ENCODE measurements at regions not wholly inside any gene's neighbourhood (a gene's known extent, or its start where the extent isn't known, plus 50 kb on each side); places are given as distances from the start of the nearest gene placed in this dataset.

DNA sequence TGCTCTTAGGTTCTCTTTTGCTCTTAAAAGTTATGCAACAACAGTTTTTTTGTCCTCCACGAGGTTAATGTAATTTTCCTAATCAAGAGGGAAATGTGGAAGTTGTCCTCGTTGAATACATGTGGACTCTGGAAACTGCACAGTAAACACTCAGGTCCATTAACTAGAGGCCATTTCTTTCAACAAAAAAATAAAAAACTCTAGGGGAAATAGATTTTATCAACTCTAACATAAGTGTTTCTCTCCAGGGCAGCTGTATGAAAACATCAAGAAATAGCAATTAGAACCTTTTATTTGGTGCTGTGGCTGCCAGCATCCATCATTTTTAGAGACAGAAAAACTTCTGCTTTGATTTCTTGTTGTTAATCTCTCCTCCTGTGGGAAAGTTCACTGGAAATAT, 288.6 kb downstream of the ICE1 start:
- no peak for DNase-seq

DNA sequence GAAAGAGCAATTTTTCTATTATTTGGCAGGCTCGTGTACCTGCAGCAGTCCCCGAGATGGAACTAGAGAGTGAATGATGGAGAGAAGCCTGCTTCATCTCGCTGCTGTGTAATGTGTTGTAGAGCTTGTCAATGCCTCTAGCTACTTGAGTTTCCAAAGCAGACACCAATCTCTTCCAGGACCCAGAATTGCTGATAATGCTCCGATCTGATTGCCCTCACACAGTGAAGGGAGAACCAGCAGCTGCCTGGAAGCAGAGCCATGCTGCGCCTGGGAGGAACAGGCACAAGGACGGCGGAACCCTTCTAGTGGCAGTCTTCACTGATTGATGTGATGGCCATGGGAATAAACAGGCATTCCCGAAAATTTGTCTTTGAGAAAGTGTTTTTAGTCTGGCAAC, 288.0 kb downstream of the ICE1 start:
- DNase-seq, result no peak

DNA sequence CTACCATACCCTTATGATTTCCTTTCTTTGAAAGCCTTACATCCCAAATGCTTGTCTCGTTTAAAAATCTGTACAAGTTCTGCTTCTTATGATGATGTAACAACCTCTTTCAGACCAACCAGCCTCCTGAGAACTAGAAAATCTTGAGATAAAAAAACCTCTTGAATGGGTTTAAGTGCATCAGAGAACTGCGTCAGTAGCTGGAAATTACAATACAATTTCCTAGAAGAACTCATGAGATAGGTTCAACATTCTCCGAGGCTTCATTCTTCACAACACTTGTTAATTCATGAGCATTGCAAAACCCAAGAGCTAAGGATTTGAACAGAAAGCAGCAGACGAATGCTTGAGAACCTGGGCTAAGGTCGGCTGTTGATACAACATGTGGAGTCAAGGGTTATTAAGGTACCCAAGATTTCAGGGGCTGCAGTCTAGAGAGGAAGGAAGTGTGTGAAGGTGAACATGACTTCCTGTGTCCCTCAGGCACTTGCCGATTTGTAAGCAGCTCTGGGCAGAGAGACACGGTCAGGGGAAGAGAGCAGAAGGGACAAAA, 286.0 kb downstream of the ICE1 start:
- no peak for DNase-seq

DNA sequence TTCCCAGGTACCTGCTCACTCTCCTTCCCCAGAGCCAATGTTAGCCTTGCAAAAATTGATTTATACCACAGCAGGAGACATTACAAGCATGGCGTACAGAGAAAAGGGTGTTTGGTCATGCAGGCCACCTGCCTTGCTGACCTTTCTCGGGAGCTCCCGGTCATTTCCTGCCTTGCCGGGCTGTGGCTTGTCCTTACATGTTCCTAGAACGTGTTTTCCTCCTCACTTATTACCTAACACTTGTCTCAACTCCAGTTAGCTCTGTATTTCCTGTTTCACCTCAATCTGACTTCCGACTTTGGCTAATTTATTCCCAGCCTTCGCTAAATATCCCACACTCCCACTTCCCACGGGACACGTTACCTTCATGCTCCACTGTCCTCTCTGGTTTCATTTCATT, 282.5 kb downstream of the ICE1 start:
- no peak for DNase-seq

DNA sequence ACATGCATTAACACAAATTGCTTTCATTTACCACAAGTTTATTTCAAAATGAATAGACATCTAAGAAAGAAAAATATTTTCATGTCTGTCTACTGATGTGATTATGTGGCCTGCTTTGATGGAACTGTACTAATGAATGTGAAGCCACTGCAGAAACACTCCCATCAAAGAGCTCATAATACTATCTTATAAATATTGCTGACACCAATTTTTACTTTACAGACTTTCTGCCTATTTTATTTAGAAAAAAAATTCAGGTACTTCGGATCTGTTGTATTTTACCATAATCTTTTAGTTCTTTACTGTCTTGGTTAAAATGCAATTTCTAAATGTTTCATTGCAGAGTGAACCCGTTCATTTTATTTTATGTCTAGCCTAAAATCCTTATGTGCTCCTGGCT, 281.9 kb downstream of the ICE1 start:
- no peak for DNase-seq

DNA sequence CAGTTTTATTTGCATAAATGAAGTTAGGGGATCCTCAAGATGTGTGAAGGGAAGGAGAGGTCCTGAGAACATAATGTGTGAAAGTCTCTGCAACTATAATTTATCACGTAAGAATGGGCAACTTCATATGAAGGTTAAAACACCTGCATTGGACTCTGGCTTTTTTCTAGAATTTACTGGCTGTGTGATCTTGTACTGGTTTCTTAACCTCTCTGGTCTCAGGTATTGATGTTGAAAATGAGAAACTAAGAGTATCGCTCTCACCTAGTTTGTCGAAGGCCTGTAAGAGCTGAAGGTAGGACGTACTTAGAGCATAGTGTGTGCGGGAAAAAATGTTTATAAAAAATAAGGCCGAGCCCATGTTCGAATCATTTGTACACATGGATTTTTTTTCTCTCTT, 280.5 kb downstream of the ICE1 start:
- no peak for DNase-seq

DNA sequence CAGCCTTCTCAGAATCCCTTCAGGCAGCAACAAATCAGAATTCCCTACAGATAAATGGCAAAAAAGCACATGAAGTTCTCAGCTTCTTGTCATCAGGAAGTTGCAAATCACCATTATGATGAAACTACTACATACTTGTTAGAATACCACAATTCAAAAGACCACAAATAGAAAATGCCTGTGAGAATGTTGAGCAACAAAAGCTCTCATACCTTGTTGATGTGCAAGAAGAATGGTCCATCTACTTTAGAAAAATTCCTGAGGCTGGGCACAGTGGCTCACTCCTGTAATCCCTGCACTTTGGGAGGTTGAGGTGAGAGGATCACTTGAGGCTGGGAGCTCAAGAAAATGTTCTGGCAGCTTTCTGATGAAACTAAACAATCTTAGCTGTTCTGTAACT, 278.1 kb downstream of the ICE1 start:
- no peak for DNase-seq

DNA sequence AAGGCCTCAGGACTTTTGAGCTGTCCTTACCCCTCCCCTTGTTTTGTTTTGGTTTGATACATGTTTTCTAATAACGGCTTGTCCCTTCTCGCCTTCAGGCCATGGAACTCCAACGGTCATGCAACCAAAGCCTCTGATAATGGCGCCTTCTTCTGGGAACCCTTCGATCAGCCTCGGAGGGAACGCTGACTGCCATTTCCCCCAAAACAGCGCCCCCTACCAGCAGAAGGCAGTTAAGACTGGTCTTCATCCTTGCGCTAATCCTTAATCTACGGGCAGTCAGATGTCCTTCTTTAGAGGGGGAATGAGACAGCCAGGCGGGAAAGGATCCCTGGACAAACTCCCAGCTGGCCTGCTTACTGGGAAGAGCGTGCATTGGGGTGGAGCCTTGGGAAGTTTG, 276.6 kb downstream of the ICE1 start:
- DNase-seq, result no peak

DNA sequence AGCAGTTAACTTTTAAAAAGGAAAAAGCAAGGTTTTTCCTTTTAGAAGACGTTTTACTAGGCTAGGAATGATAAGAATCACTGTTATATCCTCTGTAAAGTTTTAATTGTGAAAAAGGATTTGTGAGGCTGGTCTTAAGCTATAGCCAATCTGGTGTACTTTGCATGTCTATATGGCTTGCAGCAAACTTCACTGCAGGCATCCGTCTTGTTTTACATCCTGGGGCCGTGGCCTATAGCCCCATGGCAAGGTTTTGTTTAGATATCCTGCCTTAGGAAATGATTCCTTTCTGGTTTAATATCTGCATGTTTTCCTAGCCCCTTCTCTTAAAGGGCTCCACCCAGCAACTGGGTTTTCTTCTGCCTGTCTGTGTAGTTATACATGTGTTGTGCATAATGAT, 272.8 kb downstream of the ICE1 start:
- DNase-seq, result no peak

DNA sequence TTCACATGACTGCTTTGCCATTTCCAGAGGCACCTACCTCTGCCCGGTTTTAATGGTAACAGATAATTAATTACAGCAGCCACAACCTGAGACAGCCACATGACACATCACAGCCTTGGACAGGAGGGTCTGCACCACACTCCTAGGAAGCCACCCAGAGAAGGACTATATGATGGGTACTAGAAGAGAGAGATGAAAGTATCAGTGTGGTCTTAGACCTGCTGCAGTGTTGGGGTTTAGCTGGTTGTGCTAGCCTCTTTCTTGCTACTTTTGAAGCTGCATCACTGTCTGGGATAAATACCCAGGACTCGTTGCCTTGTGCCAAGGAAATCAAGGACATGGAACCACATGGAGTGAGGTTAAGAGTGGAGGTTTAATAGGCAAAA, 266.4 kb downstream of the ICE1 start:
- DNase-seq, result no peak

DNA sequence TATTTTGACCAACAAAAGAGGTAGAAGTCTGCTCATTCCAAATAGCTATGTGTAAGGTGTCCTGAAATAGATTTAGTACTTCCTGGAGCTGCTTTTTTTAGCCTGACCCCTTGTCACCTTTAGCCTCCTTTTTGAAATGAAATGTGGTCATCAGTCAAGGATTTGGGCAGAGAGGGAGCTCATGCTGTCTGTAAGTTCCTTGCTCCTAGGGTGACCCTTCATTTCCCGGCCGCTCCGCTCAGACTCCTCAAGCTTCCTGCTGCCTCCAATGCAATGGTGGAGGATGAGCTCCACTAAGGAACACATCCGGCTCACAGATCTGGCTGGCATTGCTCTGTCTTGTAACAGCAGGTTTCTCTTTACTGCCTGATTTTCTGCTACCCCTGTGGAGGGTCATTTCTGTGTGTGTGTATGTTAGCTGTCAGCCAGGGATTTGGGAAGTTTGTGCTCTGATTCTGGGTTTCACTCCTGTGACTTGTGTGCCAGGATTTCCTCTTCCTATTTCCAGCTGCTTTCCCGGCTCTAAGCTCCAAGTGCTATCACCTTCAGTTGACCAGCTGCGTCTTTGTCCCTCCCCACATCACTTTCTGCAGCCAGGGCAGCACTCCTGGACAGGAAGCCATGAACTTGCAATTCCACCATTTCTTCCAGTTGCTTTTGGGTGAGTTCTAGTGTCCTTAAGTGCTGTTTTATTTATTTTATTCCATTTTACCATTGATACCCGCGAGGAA, 265.9 kb downstream of the ICE1 start:
- DNase-seq, result no peak

DNA sequence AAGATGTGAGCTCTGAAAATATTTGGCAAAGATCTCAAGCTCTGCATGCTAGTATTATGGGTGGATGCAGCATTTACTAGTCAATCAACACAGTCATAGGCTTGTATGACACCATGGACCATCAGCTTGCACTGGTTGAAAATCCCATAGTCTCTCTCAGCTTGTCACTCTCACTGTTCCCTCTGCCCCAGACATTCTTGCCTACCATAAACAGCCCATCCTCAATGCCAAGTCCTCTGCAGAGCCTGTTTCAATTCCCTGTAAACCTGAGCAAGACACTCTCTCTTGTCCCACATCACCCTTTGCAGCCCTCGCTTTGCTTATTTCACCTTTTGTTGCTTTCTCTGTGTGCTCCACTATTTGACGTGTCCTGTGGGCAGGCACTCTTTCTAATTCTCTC, 264.6 kb downstream of the ICE1 start:
- DNase-seq, result no peak

DNA sequence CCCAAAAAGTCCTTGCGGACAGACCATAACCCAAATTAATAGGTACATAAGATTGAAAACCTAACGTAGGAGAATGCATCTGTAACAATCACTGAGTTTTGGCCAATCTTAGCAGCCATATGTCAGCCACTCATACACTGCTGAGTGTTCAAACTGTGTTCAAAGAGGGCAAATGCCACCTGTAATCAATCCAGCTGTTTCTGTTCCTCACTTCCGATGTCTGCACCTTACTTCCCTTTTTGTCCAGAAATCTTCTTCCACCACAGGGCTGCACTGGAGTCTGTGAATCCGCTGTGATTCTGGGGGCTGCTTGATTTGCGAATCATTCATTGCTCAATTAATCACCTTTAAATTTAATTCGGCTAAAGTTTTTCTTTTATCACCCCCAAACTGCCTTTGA, 263.9 kb downstream of the ICE1 start:
- DNase-seq, result no peak

DNA sequence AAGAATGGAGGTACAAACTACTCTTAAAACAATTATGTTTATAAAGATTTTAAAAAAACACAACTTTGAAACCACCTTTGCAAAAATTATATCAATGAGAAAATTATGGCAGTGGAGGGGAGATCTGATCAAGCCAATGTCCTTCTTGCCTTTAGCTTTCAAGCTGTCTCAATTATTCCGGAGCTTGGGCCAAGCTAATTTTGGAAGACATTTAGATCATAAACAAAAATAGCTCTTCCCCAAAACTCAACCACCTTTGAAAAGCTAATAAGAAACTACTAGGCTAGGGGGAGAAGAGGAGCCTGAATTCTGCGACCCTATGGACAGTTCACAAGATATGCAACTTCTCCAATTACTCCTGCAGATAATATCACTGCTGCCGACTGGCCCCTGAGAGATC, 263.3 kb downstream of the ICE1 start:
- no peak for DNase-seq

DNA sequence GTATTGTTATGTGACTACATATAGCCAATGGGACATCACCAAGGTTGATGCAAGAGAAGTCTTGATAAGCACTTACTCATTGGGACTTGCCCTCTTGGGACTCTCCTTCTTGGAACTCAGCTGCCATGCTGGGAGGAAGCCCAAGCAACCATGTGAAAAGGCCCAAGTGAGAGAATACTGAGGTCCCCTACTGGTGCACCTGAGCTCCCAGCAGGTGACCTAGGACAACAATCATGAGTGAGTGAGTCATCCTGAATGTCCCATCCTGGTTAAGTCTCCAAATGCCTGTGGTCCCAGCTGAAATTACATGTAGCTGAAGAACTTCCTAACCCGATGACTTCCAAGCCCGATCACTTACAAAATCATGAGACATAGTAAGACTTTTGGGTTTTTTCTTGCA, 260.7 kb downstream of the ICE1 start:
- no peak for DNase-seq

DNA sequence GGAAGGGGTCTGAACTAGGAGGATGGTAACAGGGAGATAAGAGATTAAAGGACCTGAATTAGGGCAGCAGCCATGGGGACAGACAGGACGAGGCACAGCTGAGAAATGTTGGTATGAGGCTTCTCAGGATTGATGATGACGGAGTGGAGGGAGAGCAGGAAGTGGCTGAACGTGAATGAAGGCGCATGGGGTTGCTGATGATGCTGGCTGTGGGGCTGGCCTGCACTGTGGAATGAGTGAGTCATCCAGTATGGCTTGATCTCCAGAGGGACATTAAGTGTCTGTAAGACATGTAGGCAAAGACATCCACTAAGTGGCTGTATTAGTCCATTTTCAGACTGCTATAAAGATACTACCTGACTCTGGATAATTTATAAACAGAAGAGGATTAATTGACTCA, 256.4 kb downstream of the ICE1 start:
- DNase-seq, result no peak

DNA sequence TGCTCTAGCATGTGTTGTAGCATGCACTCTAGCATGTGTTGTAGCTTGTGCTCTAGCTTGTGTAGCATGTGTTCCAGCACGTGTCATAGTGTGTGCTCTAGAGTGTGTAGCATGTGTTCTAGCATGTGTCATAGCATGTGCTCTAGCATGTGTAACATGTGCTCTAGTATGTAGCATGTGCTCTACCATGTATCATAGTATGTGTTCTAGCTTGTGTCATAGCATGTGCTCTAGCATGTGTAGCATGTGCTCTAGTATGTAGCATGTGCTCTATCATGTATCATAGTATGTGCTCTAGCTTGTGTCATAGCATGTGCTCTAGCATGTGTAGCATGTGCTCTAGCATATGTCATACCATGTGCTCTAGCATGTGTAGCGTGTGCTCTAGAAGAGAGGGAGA, 255.3 kb downstream of the ICE1 start:
- no peak for DNase-seq

DNA sequence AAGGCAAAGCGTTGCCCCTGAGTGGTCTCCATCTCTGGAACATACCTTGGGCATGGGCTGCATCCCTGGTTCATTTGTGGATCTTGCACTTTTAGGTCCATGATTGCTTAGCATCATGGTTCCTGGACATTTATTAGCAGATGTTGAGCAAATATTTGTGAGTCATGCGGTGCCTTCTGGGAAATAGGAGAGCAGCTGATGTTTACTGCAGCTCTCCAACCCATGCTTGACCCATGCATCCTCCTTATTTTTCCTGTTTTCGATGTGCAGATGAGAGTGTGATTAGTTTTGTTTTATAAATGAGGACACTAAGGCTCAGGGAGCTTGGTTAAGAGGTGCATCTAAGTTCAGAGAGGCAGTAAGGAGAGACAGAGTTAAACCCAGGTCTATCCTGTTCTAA, 253.7 kb downstream of the ICE1 start:
- DNase-seq, result no peak

DNA sequence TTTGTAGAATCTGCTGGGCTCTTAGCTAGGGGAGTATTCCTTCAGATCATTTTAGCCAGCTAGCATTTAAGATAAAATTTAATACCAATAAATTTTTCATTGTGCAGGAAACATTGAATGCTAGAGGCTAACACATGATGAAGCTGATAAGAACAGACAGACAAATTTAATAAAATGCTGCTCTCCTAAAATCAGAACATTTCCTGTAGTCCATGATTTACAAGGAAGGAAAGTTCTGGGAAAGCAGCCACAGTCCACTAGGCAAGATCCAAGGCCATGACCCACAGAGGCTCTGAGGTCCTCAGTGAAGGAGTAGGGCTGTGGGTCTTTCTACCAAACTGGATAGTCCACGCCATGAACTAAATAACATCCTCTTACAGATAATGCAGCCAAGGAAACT, 253.0 kb downstream of the ICE1 start:
- no peak for DNase-seq

DNA sequence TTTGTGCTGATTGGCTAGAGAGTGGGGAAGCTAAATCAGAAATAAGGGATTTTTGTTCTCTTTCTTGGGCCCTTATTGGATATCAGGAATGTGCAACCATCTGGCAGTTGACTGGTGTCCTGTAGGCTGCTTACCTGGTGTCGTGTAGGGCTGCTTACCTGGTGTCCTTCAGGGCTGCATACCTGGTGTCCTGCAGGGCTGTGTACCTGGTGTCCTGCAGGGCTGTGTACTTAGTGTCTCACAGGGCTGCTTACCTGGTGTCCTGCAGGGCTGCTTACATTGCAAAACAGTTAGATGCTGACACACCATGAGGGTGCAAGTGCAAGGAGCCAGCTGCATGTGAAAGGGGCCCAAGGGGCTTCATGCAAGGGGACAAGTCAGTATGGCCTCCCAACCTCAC, 249.3 kb downstream of the ICE1 start:
- DNase-seq, result no peak

DNA sequence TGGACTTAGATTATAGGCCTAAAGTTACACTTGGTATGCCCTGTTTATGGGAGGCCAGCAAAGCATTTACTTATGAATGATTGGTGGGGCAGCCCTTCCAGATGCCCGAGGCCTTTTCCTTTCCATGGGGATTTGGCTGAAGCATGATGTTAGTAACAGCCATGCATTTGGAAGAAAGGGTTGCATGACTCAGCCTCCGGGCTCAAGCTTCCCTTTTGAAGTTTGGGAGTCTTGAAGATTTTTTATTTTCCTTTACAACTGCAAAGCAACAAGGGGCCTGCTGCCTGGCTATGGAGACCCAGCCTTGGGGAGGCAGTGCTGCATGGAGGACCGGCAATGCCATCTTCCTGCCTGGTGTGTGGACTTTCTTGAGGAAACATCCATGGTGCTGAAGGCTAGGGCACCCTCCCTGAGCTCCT, 244.7 kb downstream of the ICE1 start:
- DNase-seq, result no peak

DNA sequence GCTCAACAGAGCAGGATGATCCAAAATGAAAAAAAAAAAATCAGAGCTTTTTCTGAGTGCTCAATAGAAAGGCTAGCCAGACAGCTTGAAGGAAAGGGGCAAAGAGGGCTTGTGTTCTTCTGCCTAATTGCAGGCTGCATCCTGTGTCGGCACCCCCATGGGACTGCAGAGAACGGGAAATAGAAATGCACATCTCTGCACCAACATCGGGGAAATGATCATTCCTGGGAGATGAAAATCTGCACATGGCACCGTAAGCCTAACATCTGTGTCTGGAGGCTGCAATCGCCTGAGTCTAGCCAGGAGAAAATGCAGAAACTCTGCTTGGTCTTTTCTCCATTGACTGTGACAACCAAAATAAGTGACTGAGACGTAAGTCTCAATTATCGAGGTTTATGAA, 243.9 kb downstream of the ICE1 start:
- no peak for DNase-seq

DNA sequence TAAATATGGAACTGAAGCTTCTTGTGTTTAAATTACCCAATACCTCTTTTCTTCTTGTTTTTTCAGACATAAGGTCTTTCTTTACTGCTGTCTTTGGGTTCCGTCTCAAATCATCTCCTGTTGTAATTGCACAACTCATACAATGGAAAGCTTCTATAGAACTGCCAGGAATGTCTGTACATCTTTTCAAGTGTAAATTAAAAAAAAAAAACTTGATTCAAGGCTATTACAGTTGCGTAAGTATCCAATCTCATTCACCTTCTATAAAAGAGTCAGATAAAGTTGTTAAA, 243.5 kb downstream of the ICE1 start:
- no peak for DNase-seq

DNA sequence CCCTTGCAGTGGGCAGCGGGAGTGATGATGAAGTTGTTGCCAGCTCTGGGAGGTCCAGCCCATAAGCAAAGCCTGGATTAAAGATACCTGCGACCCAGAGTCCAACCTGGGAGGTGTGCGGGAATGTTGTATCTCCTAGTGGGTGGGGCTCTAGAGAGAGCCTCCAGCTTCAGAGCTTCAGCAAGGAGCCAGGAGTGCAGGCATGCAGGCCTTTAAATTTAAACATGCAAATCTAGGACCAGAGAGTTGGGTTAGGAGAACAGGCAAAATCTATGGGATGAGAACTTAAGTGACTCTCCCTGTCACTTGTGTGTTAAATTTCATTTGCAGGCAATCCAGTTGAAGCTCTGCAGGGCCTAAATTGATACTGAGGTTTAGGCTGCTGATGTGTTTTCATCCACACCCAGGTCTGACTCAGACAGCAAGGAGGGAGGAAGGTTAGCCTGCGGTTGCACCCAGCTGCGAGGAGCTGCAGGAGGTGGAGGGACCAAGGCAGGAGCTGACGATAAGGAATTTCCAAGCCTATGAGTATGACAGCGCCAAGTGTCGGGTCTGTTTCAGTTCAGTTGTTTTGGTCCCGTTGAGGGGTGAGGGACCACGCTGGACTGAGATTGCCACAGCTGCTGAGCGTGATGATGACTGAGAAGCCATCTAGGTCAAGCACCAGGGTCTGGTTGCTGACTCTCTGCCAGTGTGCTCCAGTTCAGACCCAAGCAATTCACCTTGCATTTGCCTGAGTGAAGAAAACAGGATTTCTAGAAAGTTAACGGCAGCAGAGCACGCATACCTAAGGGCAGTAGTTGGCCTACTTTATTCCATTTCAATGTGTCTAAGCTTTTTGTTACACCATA, 243.0 kb downstream of the ICE1 start:
- no peak for DNase-seq

All from stimulated activated CD4-positive, alpha-beta T cell treated with anti-CD3 and anti-CD28 coated beads, Interleukin-2, amount 100 ng/mL, for 48 hours (primary cell).